G401 (cell line): ENCODE measurements at regions not wholly inside any gene's neighbourhood (a gene's known extent, or its start where the extent isn't known, plus 50 kb on each side); places are given as distances from the start of the nearest gene placed in this dataset.

Experiments used
- DNase-seq: peaks from one replicate; pipeline ENCODE4 v3.0.0-alpha.2; 2015; ENCODE audit warnings: low spot score
- in situ Hi-C: cut with HindIII; loops from 2 replicates; pipeline ENCODE4 v1.10.0; 2016; ENCODE audit warnings: low sequenced_read_pairs, mixed read lengths

GRCh38 chrX:13371186-13371585 is 51.3 kb upstream of the ATXN3L start:
- in situ Hi-C loops, result no loop called here
- no peak for DNase-seq

GRCh38 chrX:13370713-13371112 is 50.9 kb upstream of the ATXN3L start:
- in situ Hi-C loops, result no loop called here
- DNase-seq, result no peak
